ENCODE measurements at regions not wholly inside any gene's neighbourhood (a gene's known extent, or its start where the extent isn't known, plus 50 kb on each side); places are given as distances from the start of the nearest gene placed in this dataset.

DNA sequence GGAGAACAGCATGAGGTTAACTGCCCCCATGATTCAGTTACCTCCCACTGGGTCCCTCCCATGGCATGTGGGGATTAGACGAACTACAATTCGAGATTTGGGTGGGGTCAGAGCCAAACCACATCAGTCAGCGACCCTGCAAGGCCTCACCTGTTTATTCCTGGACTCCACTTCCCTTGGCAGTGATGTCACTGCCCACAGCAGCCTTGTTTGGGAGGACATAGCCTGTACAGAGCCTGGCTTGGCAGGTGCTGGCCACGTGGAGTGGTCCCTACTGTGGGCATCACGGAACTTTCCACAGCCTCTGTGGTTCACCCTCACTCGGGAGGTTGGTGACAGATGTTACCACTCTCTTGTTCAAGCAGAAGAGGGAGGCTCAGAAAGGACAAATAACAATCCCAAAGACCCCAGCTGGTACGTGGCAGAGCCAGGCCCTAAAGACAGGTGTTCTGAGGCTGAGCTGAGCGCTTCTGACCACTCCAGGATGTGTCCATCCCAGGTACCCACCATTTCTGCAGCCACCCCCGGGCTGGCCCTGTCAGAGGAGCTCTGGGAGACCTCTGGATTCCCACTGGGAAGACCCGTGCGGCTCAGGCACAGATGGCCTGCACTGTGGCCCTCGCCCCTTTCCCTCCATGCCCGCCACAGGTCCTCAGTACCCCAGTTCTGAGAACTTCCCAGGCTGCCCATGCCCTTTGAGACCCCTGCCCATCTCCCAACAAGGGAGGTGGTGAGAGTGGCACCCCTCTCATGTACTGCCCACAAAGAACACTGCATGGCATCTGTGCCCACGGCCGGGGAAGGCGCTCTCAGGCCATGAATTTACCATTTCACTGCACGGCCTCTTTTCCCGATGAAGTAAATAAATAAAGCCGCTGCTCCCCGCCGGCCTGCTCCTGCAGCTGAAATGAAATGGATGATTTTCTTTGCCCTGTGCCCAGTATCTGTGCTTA, 605.8 kb downstream of the TBC1D22A start:
- TF ChIP-seq CTCF (IDR thresholded peaks at IDR 0.05), result no peak
- TF ChIP-seq POLR2A (IDR thresholded peaks at IDR 0.05), result no peak

All from esophagus squamous epithelium (tissue), 4 donors.